ENCODE measurements at regions not wholly inside any gene's neighbourhood (a gene's known extent, or its start where the extent isn't known, plus 50 kb on each side); places are given as distances from the start of the nearest gene placed in this dataset.

GRCh38 chr3:18717598-18717997, 292.5 kb upstream of the SATB1 start:
- no peak for TF ChIP-seq CTCF (IDR thresholded peaks at IDR 0.05)
- ChIA-PET POLR2A (interaction anchor here (1.2 to 4.9 kb wide), 8 partner anchors 8 to 275 kb away, joined by 3 to 92 read pairs (median 5); no protein-coding TSS in a partner anchor), CTCF (interaction anchor here (1.0 to 7.2 kb wide), 5 partner anchors 22 to 280 kb away, joined by 3 to 69 read pairs (median 5); no protein-coding TSS in a partner anchor)
- H3K4me1 Mint-ChIP-seq (ENCODE audit: low read depth) = peaks cover 74% of the 10 kb centered on the region
- DNase-seq = no peak
- peaks cover 58% of the 10 kb centered on the region for H3K36me3 Mint-ChIP-seq (ENCODE audit: low read depth)
- peaks cover 13% of the 10 kb centered on the region for H3K9me3 Mint-ChIP-seq
- peak; percentile 54 for ATAC-seq
- intact Hi-C loops (cut with micrococcal nuclease) = loop anchor here (1.0 to 10.0 kb wide), 3 partner anchors 24 to 163 kb away; no protein-coding TSS in a partner anchor
- H3K4me3 Mint-ChIP-seq = no peak overlapping the region
- no peaks in the 10 kb centered on the region for H3K27me3 Mint-ChIP-seq
- H3K27ac Mint-ChIP-seq = peak overlapping the region; percentile 97

GRCh38 chr3:18716821-18717220, 291.7 kb upstream of the SATB1 start:
- POLR2A ChIA-PET = interaction anchor here (0.8 to 4.9 kb wide), 12 partner anchors 9 to 274 kb away, joined by 3 to 92 read pairs (median 5); no protein-coding TSS in a partner anchor
- CTCF ChIA-PET = interaction anchor here (0.7 to 7.2 kb wide), 14 partner anchors 8 to 279 kb away, joined by 3 to 69 read pairs (median 6); no protein-coding TSS in a partner anchor
- no peak for TF ChIP-seq CTCF (IDR thresholded peaks at IDR 0.05)
- H3K9me3 Mint-ChIP-seq = peaks cover 13% of the 10 kb centered on the region
- H3K36me3 Mint-ChIP-seq (ENCODE audit: low read depth) = peaks cover 57% of the 10 kb centered on the region
- no peaks in the 10 kb centered on the region for H3K27me3 Mint-ChIP-seq
- H3K27ac Mint-ChIP-seq = peak overlapping the region; percentile 97
- H3K4me3 Mint-ChIP-seq = no peak overlapping the region
- ATAC-seq (no peak), DNase-seq (no peak)
- H3K4me1 Mint-ChIP-seq (ENCODE audit: low read depth) = peaks cover 77% of the 10 kb centered on the region
- intact Hi-C loops (cut with micrococcal nuclease) = loop anchor here (1.0 to 10.0 kb wide), 3 partner anchors 24 to 162 kb away; no protein-coding TSS in a partner anchor

- no peak for TF ChIP-seq CTCF (IDR thresholded peaks at IDR 0.05)
- peak overlapping the region; percentile 97 for H3K27ac Mint-ChIP-seq
- CTCF ChIA-PET = interaction anchor here (0.7 to 7.2 kb wide), 15 partner anchors 9 to 272 kb away, joined by 3 to 69 read pairs (median 5); no protein-coding TSS in a partner anchor
These were observed 291.0 kb upstream of the SATB1 start for GRCh38 chr3:18716101-18716500.

GRCh38 chr3:18715208-18715607, 290.1 kb upstream of the SATB1 start:
- DNase-seq = no peak
- CTCF ChIA-PET = interaction anchor here (0.9 to 7.2 kb wide), 11 partner anchors 8 to 260 kb away, joined by 3 to 69 read pairs (median 6); no protein-coding TSS in a partner anchor
- Mint-ChIP-seq H3K9me3 (peaks cover 13% of the 10 kb centered on the region), H3K4me3 (no peak overlapping the region), H3K27ac (peak overlapping the region; percentile 97), H3K4me1 (ENCODE audit: low read depth) (peaks cover 73% of the 10 kb centered on the region), H3K36me3 (ENCODE audit: low read depth) (peaks cover 49% of the 10 kb centered on the region), H3K27me3 (no peaks in the 10 kb centered on the region)
- ATAC-seq = no peak
- no peak for TF ChIP-seq CTCF (IDR thresholded peaks at IDR 0.05)
- intact Hi-C loops (cut with micrococcal nuclease) = loop anchor here (5.0 to 10.0 kb wide), 2 partner anchors 33 to 160 kb away; no protein-coding TSS in a partner anchor
- POLR2A ChIA-PET = interaction anchor here (1.1 to 4.9 kb wide), 9 partner anchors 11 to 290 kb away, joined by 3 to 92 read pairs (median 6); partner anchors contain the start of gene SATB1

More at GRCh38 chr3:18716101-18716500, 291.0 kb upstream of the SATB1 start:
- no peak for ATAC-seq
- Mint-ChIP-seq H3K4me3 (no peak overlapping the region), H3K27me3 (no peaks in the 10 kb centered on the region), H3K4me1 (ENCODE audit: low read depth) (peaks cover 81% of the 10 kb centered on the region), H3K36me3 (ENCODE audit: low read depth) (peaks cover 56% of the 10 kb centered on the region), H3K9me3 (peaks cover 13% of the 10 kb centered on the region)
- DNase-seq = no peak
- POLR2A ChIA-PET = interaction anchor here (0.6 to 4.9 kb wide), 11 partner anchors 10 to 1825 kb away, joined by 3 to 92 read pairs (median 6); no protein-coding TSS in a partner anchor
- intact Hi-C loops (cut with micrococcal nuclease) = loop anchor here (5.0 to 10.0 kb wide), 2 partner anchors 34 to 161 kb away; no protein-coding TSS in a partner anchor

GRCh38 chr3:18713577-18713951, 288.4 kb upstream of the SATB1 start:
- peaks cover 35% of the 10 kb centered on the region for H3K36me3 Mint-ChIP-seq (ENCODE audit: low read depth)
- H3K27ac Mint-ChIP-seq = peak overlapping the region; percentile 96
- ATAC-seq (no peak), DNase-seq (no peak)
- H3K9me3 Mint-ChIP-seq = peaks cover 10% of the 10 kb centered on the region
- ChIA-PET CTCF (interaction anchor here (0.7 to 7.2 kb wide), 8 partner anchors 9 to 155 kb away, joined by 3 to 69 read pairs (median 5); no protein-coding TSS in a partner anchor), POLR2A (interaction anchor here (0.8 to 5.4 kb wide), 14 partner anchors 11 to 290 kb away, joined by 3 to 51 read pairs (median 4); no protein-coding TSS in a partner anchor)
- peaks cover 73% of the 10 kb centered on the region for H3K4me1 Mint-ChIP-seq (ENCODE audit: low read depth)
- H3K4me3 Mint-ChIP-seq = peak overlapping the region; percentile 38
- no peaks in the 10 kb centered on the region for H3K27me3 Mint-ChIP-seq
- no peak for TF ChIP-seq CTCF (IDR thresholded peaks at IDR 0.05)
- intact Hi-C loops (cut with micrococcal nuclease) = loop anchor here (1.0 to 10.0 kb wide), 2 partner anchors 28 to 159 kb away; no protein-coding TSS in a partner anchor

All from activated CD8-positive, alpha-beta T cell treated with anti-CD3 and anti-CD28 coated beads for 36 hours (primary cell).